Stimulated activated CD4-positive, alpha-beta T cell treated with anti-CD3 and anti-CD28 coated beads, Interleukin-15, amount 100 ng/mL, for 24 hours (primary cell): ENCODE measurements at regions not wholly inside any gene's neighbourhood (a gene's known extent, or its start where the extent isn't known, plus 50 kb on each side); places are given as distances from the start of the nearest gene placed in this dataset.
"Not testable (repeated sequence)": the region's sequence is repeated elsewhere in the genome, so short reads cannot be mapped to it uniquely, and the experiment has no call there.

Experiments used
- DNase-seq: peaks from one replicate; pipeline ENCODE4 v3.0.0-alpha.2; 2020

- no peak for DNase-seq
Observed at GRCh38 chr6:86459978-86460377, 477.4 kb upstream of the HTR1E start.

- no peak for DNase-seq
Observed at GRCh38 chr6:86456821-86457220, 480.5 kb upstream of the HTR1E start.

GRCh38 chr6:86453232-86453631, 484.1 kb upstream of the HTR1E start:
- no peak for DNase-seq

- no peak for DNase-seq
Observed at GRCh38 chr6:86448398-86448797, 488.9 kb upstream of the HTR1E start.

- DNase-seq: no peak
Observed at GRCh38 chr6:86440608-86441007, 496.7 kb upstream of the HTR1E start.

GRCh38 chr6:86423571-86423970, 513.8 kb upstream of the HTR1E start:
- no peak for DNase-seq

GRCh38 chr6:86412057-86412456, 525.3 kb upstream of the HTR1E start:
- DNase-seq: no peak

- DNase-seq: no peak
Observed at GRCh38 chr6:86407128-86407527, 530.2 kb upstream of the HTR1E start.

- DNase-seq: not testable (repeated sequence)
Observed at GRCh38 chr6:86392850-86393249, 544.5 kb upstream of the HTR1E start.

- DNase-seq: no peak
Observed at GRCh38 chr6:86380571-86381125, 556.7 kb upstream of the HTR1E start.

GRCh38 chr6:86357877-86358276, 579.5 kb upstream of the HTR1E start:
- DNase-seq: no peak

GRCh38 chr6:86355271-86355670, 582.1 kb upstream of the HTR1E start:
- no peak for DNase-seq

- DNase-seq: no peak
Observed at GRCh38 chr6:86331919-86332318, 605.4 kb upstream of the HTR1E start.

GRCh38 chr6:86331265-86331840, 606.0 kb upstream of the HTR1E start:
- no peak for DNase-seq

- no peak for DNase-seq
Observed at GRCh38 chr6:86306210-86306609, 631.1 kb upstream of the HTR1E start.

GRCh38 chr6:86285876-86286275, 643.2 kb upstream of the SYNCRIP start:
- DNase-seq: no peak

- not testable (repeated sequence) for DNase-seq
Observed at GRCh38 chr6:86284809-86285480, 642.3 kb upstream of the SYNCRIP start.

GRCh38 chr6:86283596-86283995, 640.9 kb upstream of the SYNCRIP start:
- DNase-seq: not testable (repeated sequence)

GRCh38 chr6:86276056-86276455, 633.4 kb upstream of the SYNCRIP start:
- no peak for DNase-seq

- DNase-seq: no peak
Observed at GRCh38 chr6:86273936-86274335, 631.2 kb upstream of the SYNCRIP start.

GRCh38 chr6:86256615-86257187, 614.0 kb upstream of the SYNCRIP start:
- no peak for DNase-seq

GRCh38 chr6:86255973-86256372, 613.3 kb upstream of the SYNCRIP start:
- no peak for DNase-seq

- DNase-seq: no peak
Observed at GRCh38 chr6:86251106-86251505, 608.4 kb upstream of the SYNCRIP start.

- no peak for DNase-seq
Observed at GRCh38 chr6:86217906-86218305, 575.2 kb upstream of the SYNCRIP start.
